NCI-H748 (cell line): ENCODE measurements at regions not wholly inside any gene's neighbourhood (a gene's known extent, or its start where the extent isn't known, plus 50 kb on each side); places are given as distances from the start of the nearest gene placed in this dataset.
"Not testable (repeated sequence)": the region's sequence is repeated elsewhere in the genome, so short reads cannot be mapped to it uniquely, and the experiment has no call there.

Experiments used
- DNase-seq: peaks from one replicate; lab custom pipeline; 2025; ENCODE audit not compliant: unreplicated experiment; lab: John Stamatoyannopoulos, UW

GRCh38 chr6:92114091-92114675 is 1305.2 kb downstream of the EPHA7 start:
- DNase-seq = peak; percentile 57

GRCh38 chr6:92111386-92111785 is 1308.0 kb downstream of the EPHA7 start:
- DNase-seq = no peak

- DNase-seq = peak; percentile 87
Measured at GRCh38 chr6:92110403-92110802, 1309.0 kb downstream of the EPHA7 start.

- DNase-seq = no peak
Measured at GRCh38 chr6:92109956-92110355, 1309.4 kb downstream of the EPHA7 start.

- no peak for DNase-seq
Measured at GRCh38 chr6:92109256-92109655, 1310.1 kb downstream of the EPHA7 start.

GRCh38 chr6:92086750-92087149 is 1332.6 kb downstream of the EPHA7 start:
- DNase-seq = no peak

- not testable (repeated sequence) for DNase-seq
Measured at GRCh38 chr6:92083914-92084313, 1335.4 kb downstream of the EPHA7 start.

- DNase-seq = no peak
Measured at GRCh38 chr6:92072387-92072786, 1347.0 kb downstream of the EPHA7 start.

GRCh38 chr6:92069781-92070180 is 1349.6 kb downstream of the EPHA7 start:
- DNase-seq = no peak

GRCh38 chr6:92052513-92052912 is 1366.8 kb downstream of the EPHA7 start:
- DNase-seq = no peak

- DNase-seq = no peak
Measured at GRCh38 chr6:92050216-92050615, 1369.1 kb downstream of the EPHA7 start.

- DNase-seq = peak; percentile 60
Measured at GRCh38 chr6:92047860-92048259, 1371.5 kb downstream of the EPHA7 start.

GRCh38 chr6:92047152-92047850 is 1372.1 kb downstream of the EPHA7 start:
- DNase-seq = no peak

- no peak for DNase-seq
Measured at GRCh38 chr6:92044312-92044711, 1375.0 kb downstream of the EPHA7 start.

GRCh38 chr6:92043777-92044176 is 1375.6 kb downstream of the EPHA7 start:
- DNase-seq = peak; percentile 38

GRCh38 chr6:92026878-92027277 is 1392.5 kb downstream of the EPHA7 start:
- no peak for DNase-seq

GRCh38 chr6:92024881-92025280 is 1394.5 kb downstream of the EPHA7 start:
- no peak for DNase-seq

- peak; percentile 40 for DNase-seq
Measured at GRCh38 chr6:92024110-92024509, 1395.2 kb downstream of the EPHA7 start.

GRCh38 chr6:92023410-92023966 is 1395.9 kb downstream of the EPHA7 start:
- DNase-seq = peak; percentile 45

- no peak for DNase-seq
Measured at GRCh38 chr6:92011681-92012245, 1407.6 kb downstream of the EPHA7 start.

GRCh38 chr6:92008757-92009502 is 1410.4 kb downstream of the EPHA7 start:
- DNase-seq = no peak
